Limb (tissue), 2 donors: ENCODE measurements at regions not wholly inside any gene's neighbourhood (a gene's known extent, or its start where the extent isn't known, plus 50 kb on each side); places are given as distances from the start of the nearest gene placed in this dataset.
"Not testable (repeated sequence)": the region's sequence is repeated elsewhere in the genome, so short reads cannot be mapped to it uniquely, and the experiment has no call there.

Experiments used
- DNase-seq, 2 donors: peaks; one replicate each; pipeline ENCODE4 v3.0.0-alpha.2; 2016; ENCODE audit errors: extremely low spot score in 2 of 2

- no peak for DNase-seq
Measured at GRCh38 chr2:211141646-211142045, 585.2 kb downstream of the CPS1 start.

- DNase-seq = no peak
Measured at GRCh38 chr2:211144078-211144477, 587.7 kb downstream of the CPS1 start.

GRCh38 chr2:211144974-211145665 lies 588.7 kb downstream of the CPS1 start:
- no peak for DNase-seq

GRCh38 chr2:211149731-211150130 lies 593.3 kb downstream of the CPS1 start:
- DNase-seq = no peak

- DNase-seq = no peak
Measured at GRCh38 chr2:211157211-211157610, 600.8 kb downstream of the CPS1 start.

GRCh38 chr2:211157856-211158463 lies 601.6 kb downstream of the CPS1 start:
- DNase-seq = peak; percentile 58 to 61

GRCh38 chr2:211159972-211160371 lies 603.6 kb downstream of the CPS1 start:
- DNase-seq = no peak

GRCh38 chr2:211161236-211161635 lies 604.8 kb downstream of the CPS1 start:
- DNase-seq = no peak

- no peak for DNase-seq
Measured at GRCh38 chr2:211162911-211163310, 606.5 kb downstream of the CPS1 start.

- no peak for DNase-seq
Measured at GRCh38 chr2:211170843-211171242, 614.4 kb downstream of the CPS1 start.

- DNase-seq = no peak
Measured at GRCh38 chr2:211174021-211174420, 617.6 kb downstream of the CPS1 start.

- no peak for DNase-seq
Measured at GRCh38 chr2:211174631-211175030, 618.2 kb downstream of the CPS1 start.

GRCh38 chr2:211175956-211176355 lies 619.6 kb downstream of the CPS1 start:
- DNase-seq = no peak

GRCh38 chr2:211176514-211177141 lies 620.2 kb downstream of the CPS1 start:
- DNase-seq = no peak

- DNase-seq = no peak
Measured at GRCh38 chr2:211181626-211182025, 625.2 kb downstream of the CPS1 start.

- DNase-seq = no peak
Measured at GRCh38 chr2:211187602-211188001, 631.2 kb downstream of the CPS1 start.

GRCh38 chr2:211203986-211204385 lies 647.6 kb downstream of the CPS1 start:
- no peak for DNase-seq

- no peak for DNase-seq
Measured at GRCh38 chr2:211204456-211204855, 648.1 kb downstream of the CPS1 start.

GRCh38 chr2:211204902-211205301 lies 648.5 kb downstream of the CPS1 start:
- no peak for DNase-seq

GRCh38 chr2:211205358-211205757 lies 649.0 kb downstream of the CPS1 start:
- DNase-seq = no peak

- no peak for DNase-seq
Measured at GRCh38 chr2:211205836-211206235, 649.4 kb downstream of the CPS1 start.

- no peak for DNase-seq
Measured at GRCh38 chr2:211216221-211216620, 659.8 kb downstream of the CPS1 start.

- not testable (repeated sequence) for DNase-seq
Measured at GRCh38 chr2:211219548-211219947, 663.1 kb downstream of the CPS1 start.
